ENCODE measurements at regions not wholly inside any gene's neighbourhood (a gene's known extent, or its start where the extent isn't known, plus 50 kb on each side); places are given as distances from the start of the nearest gene placed in this dataset.

GRCh38 chr13:19053561-19053960, 128.1 kb downstream of the TUBA3C start:
- Histone ChIP-seq H4K20me1 (replicated peaks; ENCODE audit: insufficient read depth) (no peaks in the 10 kb centered on the region), H3K27me3 (ENCODE audit: insufficient read depth) (no peaks in the 10 kb centered on the region), H3K79me2 (replicated peaks; ENCODE audit: insufficient read depth) (no peaks in the 10 kb centered on the region), H3K36me3 (ENCODE audit: insufficient read depth) (no peaks in the 10 kb centered on the region; the same call in 1 of the 2 replicates), H3K27ac (ENCODE audit: low read depth) (no peak overlapping the region), H3F3A (replicated peaks; ENCODE audit: low read depth) (no peaks in the 10 kb centered on the region), H3K4me2 (no peak overlapping the region), H3K4me1 (ENCODE audit: insufficient read depth) (no peaks in the 10 kb centered on the region), H3K9me2 (ENCODE audit: insufficient read depth) (no peaks in the 10 kb centered on the region), H3K4me3 (no peak overlapping the region), H2AFZ (no peak overlapping the region)
- H3K4me3 Mint-ChIP-seq: no peak overlapping the region
- DNase-seq (ENCODE audit: low spot score) (no peak), ATAC-seq (no peak)
- H3K9me3 Mint-ChIP-seq: no peaks in the 10 kb centered on the region; the same call in none of the 3 replicates
- H3K27me3 Mint-ChIP-seq (ENCODE audit: insufficient read depth, low read depth, poor library complexity): peaks cover 6% of the 10 kb centered on the region
- no peak for TF ChIP-seq JUNB (IDR thresholded peaks at IDR 0.05; ENCODE audit: unreplicated experiment)
- TF ChIP-seq, protein P1, sequence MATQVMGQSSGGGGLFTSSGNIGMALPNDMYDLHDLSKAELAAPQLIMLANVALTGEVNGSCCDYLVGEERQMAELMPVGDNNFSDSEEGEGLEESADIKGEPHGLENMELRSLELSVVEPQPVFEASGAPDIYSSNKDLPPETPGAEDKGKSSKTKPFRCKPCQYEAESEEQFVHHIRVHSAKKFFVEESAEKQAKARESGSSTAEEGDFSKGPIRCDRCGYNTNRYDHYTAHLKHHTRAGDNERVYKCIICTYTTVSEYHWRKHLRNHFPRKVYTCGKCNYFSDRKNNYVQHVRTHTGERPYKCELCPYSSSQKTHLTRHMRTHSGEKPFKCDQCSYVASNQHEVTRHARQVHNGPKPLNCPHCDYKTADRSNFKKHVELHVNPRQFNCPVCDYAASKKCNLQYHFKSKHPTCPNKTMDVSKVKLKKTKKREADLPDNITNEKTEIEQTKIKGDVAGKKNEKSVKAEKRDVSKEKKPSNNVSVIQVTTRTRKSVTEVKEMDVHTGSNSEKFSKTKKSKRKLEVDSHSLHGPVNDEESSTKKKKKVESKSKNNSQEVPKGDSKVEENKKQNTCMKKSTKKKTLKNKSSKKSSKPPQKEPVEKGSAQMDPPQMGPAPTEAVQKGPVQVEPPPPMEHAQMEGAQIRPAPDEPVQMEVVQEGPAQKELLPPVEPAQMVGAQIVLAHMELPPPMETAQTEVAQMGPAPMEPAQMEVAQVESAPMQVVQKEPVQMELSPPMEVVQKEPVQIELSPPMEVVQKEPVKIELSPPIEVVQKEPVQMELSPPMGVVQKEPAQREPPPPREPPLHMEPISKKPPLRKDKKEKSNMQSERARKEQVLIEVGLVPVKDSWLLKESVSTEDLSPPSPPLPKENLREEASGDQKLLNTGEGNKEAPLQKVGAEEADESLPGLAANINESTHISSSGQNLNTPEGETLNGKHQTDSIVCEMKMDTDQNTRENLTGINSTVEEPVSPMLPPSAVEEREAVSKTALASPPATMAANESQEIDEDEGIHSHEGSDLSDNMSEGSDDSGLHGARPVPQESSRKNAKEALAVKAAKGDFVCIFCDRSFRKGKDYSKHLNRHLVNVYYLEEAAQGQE (IDR thresholded peaks at IDR 0.05; ENCODE audit: unreplicated experiment): no peak
- no peak for TF ChIP-seq CREB1 (CRISPR knock-in tag; IDR thresholded peaks at IDR 0.05; ENCODE audit: low read depth)
- no peak for TF ChIP-seq ZNF331 (CRISPR knock-in tag; IDR thresholded peaks at IDR 0.05; ENCODE audit: low read depth)
- no peaks in the 10 kb centered on the region for H3K4me1 Mint-ChIP-seq
- no peak overlapping the region for H3K27ac Mint-ChIP-seq
- peaks cover 54% of the 10 kb centered on the region for H3K36me3 Mint-ChIP-seq (ENCODE audit: low read depth)

- no peak overlapping the region for H3K4me3 ChIP-seq
- ATAC-seq: no peak
- no peaks in the 10 kb centered on the region for H3K4me1 ChIP-seq (ENCODE audit: insufficient read depth)
- H3K27me3 Mint-ChIP-seq (ENCODE audit: insufficient read depth, low read depth, poor library complexity): peaks cover 6% of the 10 kb centered on the region
- peaks cover 54% of the 10 kb centered on the region for H3K36me3 Mint-ChIP-seq (ENCODE audit: low read depth)
- H3K27me3 ChIP-seq (ENCODE audit: insufficient read depth): no peaks in the 10 kb centered on the region
- H3F3A ChIP-seq (replicated peaks; ENCODE audit: low read depth): no peaks in the 10 kb centered on the region
- no peak overlapping the region for H2AFZ ChIP-seq
- H3K79me2 ChIP-seq (replicated peaks; ENCODE audit: insufficient read depth): no peaks in the 10 kb centered on the region
- no peaks in the 10 kb centered on the region for H3K4me1 Mint-ChIP-seq
- H3K4me3 Mint-ChIP-seq: no peak overlapping the region
- H4K20me1 ChIP-seq (replicated peaks; ENCODE audit: insufficient read depth): no peaks in the 10 kb centered on the region
- H3K9me2 ChIP-seq (ENCODE audit: insufficient read depth): no peaks in the 10 kb centered on the region
- no peaks in the 10 kb centered on the region; the same call in 1 of the 2 replicates for H3K36me3 ChIP-seq (ENCODE audit: insufficient read depth)
- no peak for DNase-seq (ENCODE audit: low spot score)
- H3K4me2 ChIP-seq: no peak overlapping the region
- H3K9me3 Mint-ChIP-seq: no peaks in the 10 kb centered on the region; the same call in none of the 3 replicates
- no peak overlapping the region for H3K27ac Mint-ChIP-seq
- no peak overlapping the region for H3K27ac ChIP-seq (ENCODE audit: low read depth)
- TF ChIP-seq NANOG (IDR thresholded peaks at IDR 0.05; ENCODE audit: borderline replicate concordance): no peak
- no peak for TF ChIP-seq ZNF114 (CRISPR knock-in tag; IDR thresholded peaks at IDR 0.05)
- TF ChIP-seq POLR2AphosphoS5 (IDR thresholded peaks at IDR 0.05; ENCODE audit: low read depth): no peak
- TF ChIP-seq EZH2phosphoT487 (IDR thresholded peaks at IDR 0.05; ENCODE audit: unreplicated experiment): no peak
- TF ChIP-seq EZH2 (IDR thresholded peaks at IDR 0.05; ENCODE audit: low read depth, unreplicated experiment): no peak
- TF ChIP-seq, protein P1 (IDR thresholded peaks at IDR 0.05; ENCODE audit: unreplicated experiment): no peak
- TF ChIP-seq, protein P2, sequence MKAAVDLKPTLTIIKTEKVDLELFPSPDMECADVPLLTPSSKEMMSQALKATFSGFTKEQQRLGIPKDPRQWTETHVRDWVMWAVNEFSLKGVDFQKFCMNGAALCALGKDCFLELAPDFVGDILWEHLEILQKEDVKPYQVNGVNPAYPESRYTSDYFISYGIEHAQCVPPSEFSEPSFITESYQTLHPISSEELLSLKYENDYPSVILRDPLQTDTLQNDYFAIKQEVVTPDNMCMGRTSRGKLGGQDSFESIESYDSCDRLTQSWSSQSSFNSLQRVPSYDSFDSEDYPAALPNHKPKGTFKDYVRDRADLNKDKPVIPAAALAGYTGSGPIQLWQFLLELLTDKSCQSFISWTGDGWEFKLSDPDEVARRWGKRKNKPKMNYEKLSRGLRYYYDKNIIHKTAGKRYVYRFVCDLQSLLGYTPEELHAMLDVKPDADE (IDR thresholded peaks at IDR 0.05): no peak
- TF ChIP-seq CREB1 (CRISPR knock-in tag; IDR thresholded peaks at IDR 0.05; ENCODE audit: low read depth): no peak
- no peak for TF ChIP-seq JUNB (IDR thresholded peaks at IDR 0.05; ENCODE audit: unreplicated experiment)
- TF ChIP-seq CTCF (conservative IDR thresholded peaks at IDR 0.05; ENCODE audit: low read depth in 2 of 2): no peak
- TF ChIP-seq ZNF331 (CRISPR knock-in tag; IDR thresholded peaks at IDR 0.05; ENCODE audit: low read depth): no peak
Measured at GRCh38 chr13:19052931-19053330, 128.7 kb downstream of the TUBA3C start.

Data from GM23338 (cell line).